ENCODE measurements at regions not wholly inside any gene's neighbourhood (a gene's known extent, or its start where the extent isn't known, plus 50 kb on each side); places are given as distances from the start of the nearest gene placed in this dataset.

DNA sequence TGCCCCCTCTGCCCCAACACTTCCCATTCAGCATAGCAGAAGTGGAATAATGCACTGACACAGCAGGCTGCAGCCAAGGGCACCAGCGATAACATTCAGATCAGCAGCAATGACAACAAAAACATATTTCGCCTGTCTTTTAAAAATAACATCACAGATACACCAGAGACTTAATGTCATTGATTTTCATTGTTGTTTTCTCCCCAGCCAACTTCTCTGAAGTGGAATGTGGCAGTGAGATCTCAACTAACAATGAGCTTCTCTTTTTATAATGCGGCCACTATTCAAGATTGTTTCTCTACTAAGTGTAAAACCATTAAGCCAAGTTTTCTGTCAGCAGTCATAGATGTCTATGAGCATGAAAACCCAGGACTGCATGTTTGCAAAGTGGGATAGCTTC, 158.2 kb upstream of the TMEM229A start:
- Mint-ChIP-seq H3K4me3 (no peak overlapping the region), H3K9me3 (no peaks in the 10 kb centered on the region), H3K27me3 (ENCODE audit: low read depth) (no peaks in the 10 kb centered on the region), H3K27ac (no peak overlapping the region), H3K36me3 (no peaks in the 10 kb centered on the region), H3K4me1 (peaks cover 26% of the 10 kb centered on the region)
- TF ChIP-seq ETV6 (CRISPR knock-in tag; IDR thresholded peaks at IDR 0.05): no peak
- TF ChIP-seq ZNF512 (CRISPR knock-in tag; IDR thresholded peaks at IDR 0.05; ENCODE audit: borderline replicate concordance): no peak
- TF ChIP-seq ZBTB21 (CRISPR knock-in tag; IDR thresholded peaks at IDR 0.05; ENCODE audit: borderline replicate concordance): no peak
- no peak for TF ChIP-seq E2F1 (CRISPR knock-in tag; IDR thresholded peaks at IDR 0.05)
- TF ChIP-seq JUN (CRISPR knock-in tag; IDR thresholded peaks at IDR 0.05): no peak
- TF ChIP-seq ZNF532 (CRISPR knock-in tag; IDR thresholded peaks at IDR 0.05; ENCODE audit: borderline replicate concordance): no peak
- no peak for TF ChIP-seq ZNF416 (CRISPR knock-in tag; IDR thresholded peaks at IDR 0.05)
- no peak for TF ChIP-seq GABPB1 (CRISPR knock-in tag; IDR thresholded peaks at IDR 0.05)
- TF ChIP-seq ERG (CRISPR knock-in tag; IDR thresholded peaks at IDR 0.05): no peak
- TF ChIP-seq MYBL2 (CRISPR knock-in tag; IDR thresholded peaks at IDR 0.05): no peak
- TF ChIP-seq CREM (CRISPR knock-in tag; IDR thresholded peaks at IDR 0.05): no peak
- no peak for TF ChIP-seq ZNF396 (CRISPR knock-in tag; IDR thresholded peaks at IDR 0.05; ENCODE audit: borderline replicate concordance)
- no peak for TF ChIP-seq ZNF425 (CRISPR knock-in tag; conservative IDR thresholded peaks at IDR 0.05)
- no peak for TF ChIP-seq USF2 (CRISPR knock-in tag; IDR thresholded peaks at IDR 0.05)
- CTCF ChIA-PET: interaction anchor here (1.0 kb wide), 1 partner anchor 85 kb away, joined by 4 read pairs; no protein-coding TSS in a partner anchor
- DNase-seq (ENCODE audit: low spot score) (no peak), ATAC-seq (no peak)
- POLR2A ChIA-PET: no interaction called here

- H3K27ac Mint-ChIP-seq: no peak overlapping the region
- peak; percentile 32; the same call in 1 of the 2 replicates for ATAC-seq
- CTCF ChIA-PET: interaction anchor here (0.6 to 1.4 kb wide), 4 partner anchors 87 to 596 kb away, joined by 3 to 4 read pairs (median 4); no protein-coding TSS in a partner anchor
- no peak for TF ChIP-seq TEAD4 (CRISPR knock-in tag; IDR thresholded peaks at IDR 0.05)
- no peak for TF ChIP-seq NFYB (CRISPR knock-in tag; conservative IDR thresholded peaks at IDR 0.05; ENCODE audit: low read depth)
- no peak for TF ChIP-seq JAZF1 (CRISPR knock-in tag; IDR thresholded peaks at IDR 0.05)
- TF ChIP-seq, protein P1, sequence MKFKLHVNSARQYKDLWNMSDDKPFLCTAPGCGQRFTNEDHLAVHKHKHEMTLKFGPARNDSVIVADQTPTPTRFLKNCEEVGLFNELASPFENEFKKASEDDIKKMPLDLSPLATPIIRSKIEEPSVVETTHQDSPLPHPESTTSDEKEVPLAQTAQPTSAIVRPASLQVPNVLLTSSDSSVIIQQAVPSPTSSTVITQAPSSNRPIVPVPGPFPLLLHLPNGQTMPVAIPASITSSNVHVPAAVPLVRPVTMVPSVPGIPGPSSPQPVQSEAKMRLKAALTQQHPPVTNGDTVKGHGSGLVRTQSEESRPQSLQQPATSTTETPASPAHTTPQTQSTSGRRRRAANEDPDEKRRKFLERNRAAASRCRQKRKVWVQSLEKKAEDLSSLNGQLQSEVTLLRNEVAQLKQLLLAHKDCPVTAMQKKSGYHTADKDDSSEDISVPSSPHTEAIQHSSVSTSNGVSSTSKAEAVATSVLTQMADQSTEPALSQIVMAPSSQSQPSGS (CRISPR knock-in tag; IDR thresholded peaks at IDR 0.05; ENCODE audit: borderline replicate concordance, low read depth): no peak
- TF ChIP-seq, protein P2, sequence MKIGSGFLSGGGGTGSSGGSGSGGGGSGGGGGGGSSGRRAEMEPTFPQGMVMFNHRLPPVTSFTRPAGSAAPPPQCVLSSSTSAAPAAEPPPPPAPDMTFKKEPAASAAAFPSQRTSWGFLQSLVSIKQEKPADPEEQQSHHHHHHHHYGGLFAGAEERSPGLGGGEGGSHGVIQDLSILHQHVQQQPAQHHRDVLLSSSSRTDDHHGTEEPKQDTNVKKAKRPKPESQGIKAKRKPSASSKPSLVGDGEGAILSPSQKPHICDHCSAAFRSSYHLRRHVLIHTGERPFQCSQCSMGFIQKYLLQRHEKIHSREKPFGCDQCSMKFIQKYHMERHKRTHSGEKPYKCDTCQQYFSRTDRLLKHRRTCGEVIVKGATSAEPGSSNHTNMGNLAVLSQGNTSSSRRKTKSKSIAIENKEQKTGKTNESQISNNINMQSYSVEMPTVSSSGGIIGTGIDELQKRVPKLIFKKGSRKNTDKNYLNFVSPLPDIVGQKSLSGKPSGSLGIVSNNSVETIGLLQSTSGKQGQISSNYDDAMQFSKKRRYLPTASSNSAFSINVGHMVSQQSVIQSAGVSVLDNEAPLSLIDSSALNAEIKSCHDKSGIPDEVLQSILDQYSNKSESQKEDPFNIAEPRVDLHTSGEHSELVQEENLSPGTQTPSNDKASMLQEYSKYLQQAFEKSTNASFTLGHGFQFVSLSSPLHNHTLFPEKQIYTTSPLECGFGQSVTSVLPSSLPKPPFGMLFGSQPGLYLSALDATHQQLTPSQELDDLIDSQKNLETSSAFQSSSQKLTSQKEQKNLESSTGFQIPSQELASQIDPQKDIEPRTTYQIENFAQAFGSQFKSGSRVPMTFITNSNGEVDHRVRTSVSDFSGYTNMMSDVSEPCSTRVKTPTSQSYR (CRISPR knock-in tag; IDR thresholded peaks at IDR 0.05): no peak
Measured at GRCh38 chr7:124188576-124188975, 155.7 kb upstream of the TMEM229A start.

More at GRCh38 chr7:124188576-124188975, 155.7 kb upstream of the TMEM229A start:
- Mint-ChIP-seq H3K4me3 (no peak overlapping the region), H3K9me3 (no peaks in the 10 kb centered on the region), H3K36me3 (no peaks in the 10 kb centered on the region), H3K4me1 (peaks cover 26% of the 10 kb centered on the region), H3K27me3 (ENCODE audit: low read depth) (no peaks in the 10 kb centered on the region)
- DNase-seq (ENCODE audit: low spot score): no peak
- POLR2A ChIA-PET: no interaction called here

Measured in WTC11 (cell line).